ENCODE measurements at regions not wholly inside any gene's neighbourhood (a gene's known extent, or its start where the extent isn't known, plus 50 kb on each side); places are given as distances from the start of the nearest gene placed in this dataset.

- no peak overlapping the region for H3K4me3 ChIP-seq (ENCODE audit: control insufficient read depth in 2 of 3, extremely low read depth in 1 of 3, insufficient read depth in 2 of 3, low read depth in 1 of 3, low read length in 3 of 3)
- H3K79me2 ChIP-seq (ENCODE audit: control insufficient read depth, insufficient read depth, low read length): no peaks in the 10 kb centered on the region
- no peaks in the 10 kb centered on the region for H3K4me1 ChIP-seq (ENCODE audit: control insufficient read depth, extremely low read depth, insufficient read depth, low read length)
- H3K9me1 ChIP-seq (ENCODE audit: control insufficient read depth, extremely low read depth, insufficient read depth, low read length): no peaks in the 10 kb centered on the region
- H3K27me3 ChIP-seq (ENCODE audit: control insufficient read depth, extremely low read depth, insufficient read depth, low read length): no peaks in the 10 kb centered on the region
- TF ChIP-seq, protein P1, sequence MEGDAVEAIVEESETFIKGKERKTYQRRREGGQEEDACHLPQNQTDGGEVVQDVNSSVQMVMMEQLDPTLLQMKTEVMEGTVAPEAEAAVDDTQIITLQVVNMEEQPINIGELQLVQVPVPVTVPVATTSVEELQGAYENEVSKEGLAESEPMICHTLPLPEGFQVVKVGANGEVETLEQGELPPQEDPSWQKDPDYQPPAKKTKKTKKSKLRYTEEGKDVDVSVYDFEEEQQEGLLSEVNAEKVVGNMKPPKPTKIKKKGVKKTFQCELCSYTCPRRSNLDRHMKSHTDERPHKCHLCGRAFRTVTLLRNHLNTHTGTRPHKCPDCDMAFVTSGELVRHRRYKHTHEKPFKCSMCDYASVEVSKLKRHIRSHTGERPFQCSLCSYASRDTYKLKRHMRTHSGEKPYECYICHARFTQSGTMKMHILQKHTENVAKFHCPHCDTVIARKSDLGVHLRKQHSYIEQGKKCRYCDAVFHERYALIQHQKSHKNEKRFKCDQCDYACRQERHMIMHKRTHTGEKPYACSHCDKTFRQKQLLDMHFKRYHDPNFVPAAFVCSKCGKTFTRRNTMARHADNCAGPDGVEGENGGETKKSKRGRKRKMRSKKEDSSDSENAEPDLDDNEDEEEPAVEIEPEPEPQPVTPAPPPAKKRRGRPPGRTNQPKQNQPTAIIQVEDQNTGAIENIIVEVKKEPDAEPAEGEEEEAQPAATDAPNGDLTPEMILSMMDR (optimal IDR thresholded peaks at IDR 0.05 in 1 of 3, IDR thresholded peaks at IDR 0.05 in 1 of 3, conservative IDR thresholded peaks at IDR 0.05 in 1 of 3; ENCODE audit: extremely low read depth in 1 of 3, insufficient read depth in 2 of 3, low read length in 3 of 3): no peak
- TF ChIP-seq EZH2 (IDR thresholded peaks at IDR 0.05; ENCODE audit: low read length): no peak
- no peak overlapping the region for H3K4me2 ChIP-seq (ENCODE audit: control insufficient read depth, extremely low read depth, insufficient read depth, low read depth, low read length)
- dilution Hi-C loops (cut with MboI; ENCODE audit: extremely low pct_ligation_motif_present, low sequenced_read_pairs): no loop called here
- no peak overlapping the region for H3K9ac ChIP-seq (ENCODE audit: control insufficient read depth, extremely low read depth, insufficient read depth, low read length)
- no peak for DNase-seq (ENCODE audit: low read depth, low spot score)
- H3K36me3 ChIP-seq (ENCODE audit: control insufficient read depth in 2 of 2, extremely low read depth in 1 of 2, insufficient read depth in 2 of 2, low read length in 2 of 2): no peaks in the 10 kb centered on the region
- H3K9me3 ChIP-seq (ENCODE audit: control insufficient read depth, low read depth, low read length): no peaks in the 10 kb centered on the region
- H3K27ac ChIP-seq (ENCODE audit: control insufficient read depth, insufficient read depth, low read length): no peak overlapping the region
- FAIRE-seq: peak; percentile 70
- H2AFZ ChIP-seq (ENCODE audit: control insufficient read depth, low read length): no peak overlapping the region
- no peaks in the 10 kb centered on the region for H4K20me1 ChIP-seq (ENCODE audit: control insufficient read depth, extremely low read depth, insufficient read depth, low read length)
Observed at GRCh38 chr20:22353586-22353985, 230.8 kb downstream of the FOXA2 start.

DNA sequence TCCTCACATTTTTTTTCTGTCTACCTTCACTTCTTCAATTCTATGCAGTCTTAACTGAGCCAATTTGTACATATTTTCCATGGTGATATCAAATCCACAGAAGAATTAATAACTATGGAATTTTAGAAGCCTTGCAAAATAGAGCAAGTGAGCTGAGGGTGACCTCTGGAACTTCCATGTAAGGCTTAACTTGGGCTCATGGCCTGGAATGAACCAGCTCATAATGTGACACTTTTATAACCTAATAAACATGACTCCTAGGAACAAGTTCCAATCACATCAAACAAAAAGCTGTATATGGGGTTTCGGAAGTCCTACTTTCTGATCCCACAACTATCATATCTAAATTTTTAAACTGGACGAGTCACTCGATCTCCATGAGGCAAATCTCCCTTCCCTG, 232.4 kb downstream of the FOXA2 start:
- no peak for FAIRE-seq

More for the DNA sequence above, 232.4 kb downstream of the FOXA2 start:
- DNase-seq (ENCODE audit: low read depth, low spot score): no peak
- Histone ChIP-seq H4K20me1 (ENCODE audit: control insufficient read depth, extremely low read depth, insufficient read depth, low read length) (no peaks in the 10 kb centered on the region), H3K4me2 (ENCODE audit: control insufficient read depth, extremely low read depth, insufficient read depth, low read depth, low read length) (no peak overlapping the region), H3K27ac (ENCODE audit: control insufficient read depth, insufficient read depth, low read length) (no peak overlapping the region), H3K36me3 (ENCODE audit: control insufficient read depth in 2 of 2, extremely low read depth in 1 of 2, insufficient read depth in 2 of 2, low read length in 2 of 2) (no peaks in the 10 kb centered on the region), H3K79me2 (ENCODE audit: control insufficient read depth, insufficient read depth, low read length) (no peaks in the 10 kb centered on the region), H2AFZ (ENCODE audit: control insufficient read depth, low read length) (no peak overlapping the region), H3K4me3 (ENCODE audit: control insufficient read depth in 2 of 3, extremely low read depth in 1 of 3, insufficient read depth in 2 of 3, low read depth in 1 of 3, low read length in 3 of 3) (no peak overlapping the region), H3K9ac (ENCODE audit: control insufficient read depth, extremely low read depth, insufficient read depth, low read length) (no peak overlapping the region), H3K4me1 (ENCODE audit: control insufficient read depth, extremely low read depth, insufficient read depth, low read length) (no peaks in the 10 kb centered on the region), H3K9me1 (ENCODE audit: control insufficient read depth, extremely low read depth, insufficient read depth, low read length) (no peaks in the 10 kb centered on the region), H3K9me3 (ENCODE audit: control insufficient read depth, low read depth, low read length) (no peaks in the 10 kb centered on the region), H3K27me3 (ENCODE audit: control insufficient read depth, extremely low read depth, insufficient read depth, low read length) (no peaks in the 10 kb centered on the region)
- TF ChIP-seq, protein P1 (optimal IDR thresholded peaks at IDR 0.05 in 1 of 3, IDR thresholded peaks at IDR 0.05 in 1 of 3, conservative IDR thresholded peaks at IDR 0.05 in 1 of 3; ENCODE audit: extremely low read depth in 1 of 3, insufficient read depth in 2 of 3, low read length in 3 of 3): no peak
- TF ChIP-seq EZH2 (IDR thresholded peaks at IDR 0.05; ENCODE audit: low read length): no peak
- dilution Hi-C loops (cut with MboI; ENCODE audit: extremely low pct_ligation_motif_present, low sequenced_read_pairs): no loop called here
